Left ventricle myocardium superior (tissue), 1 donor: ENCODE measurements at regions not wholly inside any gene's neighbourhood (a gene's known extent, or its start where the extent isn't known, plus 50 kb on each side); places are given as distances from the start of the nearest gene placed in this dataset.
"Not testable (repeated sequence)": the region's sequence is repeated elsewhere in the genome, so short reads cannot be mapped to it uniquely, and the experiment has no call there.

ENCODE experiments used
- ATAC-seq: fragments of 200-7000 bp; cut with Tn5 transposase; one replicate; pipeline ENCODE4 v1.9.1; 2020; ENCODE audit warnings: mild to moderate bottlenecking, moderate library complexity
- DNase-seq: peaks from one replicate; pipeline ENCODE4 v3.0.0-alpha.2; 2020
- intact Hi-C: fragments of 100-400 bp; cut with micrococcal nuclease; formaldehyde crosslinking; loops from one replicate; pipeline ENCODE4 v1.11.0; 2022
- donor health status: DM: no; HTN: yes; CAD: no; lungs with severe emphysema.

DNA sequence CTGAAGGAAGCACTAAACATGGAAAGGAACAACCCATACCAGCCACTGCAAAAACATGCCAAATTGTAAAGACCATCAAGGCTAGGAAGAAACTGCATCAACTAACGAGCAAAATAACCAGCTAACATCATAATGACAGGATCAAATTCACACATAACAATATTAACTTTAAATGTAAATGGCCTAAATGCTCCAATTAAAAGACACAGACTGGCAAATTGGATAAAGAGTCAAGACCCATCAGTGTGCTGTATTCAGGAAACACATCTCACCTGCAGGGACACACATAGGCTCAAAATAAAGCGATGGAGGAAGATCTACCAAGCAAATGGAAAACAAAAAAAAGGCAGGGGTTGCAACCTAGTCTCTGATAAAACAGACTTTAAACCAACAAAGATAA lies 113.5 kb upstream of the DLG1 start:
- ATAC-seq, DNase-seq, intact Hi-C loops: not testable (repeated sequence)

- intact Hi-C loops, ATAC-seq: not testable (repeated sequence)
These were observed 111.8 kb upstream of the DLG1 start for GRCh38 chr3:197410170-197410569.

GRCh38 chr3:197408177-197408957 lies 110.0 kb upstream of the DLG1 start:
- ATAC-seq, result peak; percentile 67
- no peak for DNase-seq
- intact Hi-C loops, result no loop called here

More at GRCh38 chr3:197410170-197410569, 111.8 kb upstream of the DLG1 start:
- not testable (repeated sequence) for DNase-seq

DNA sequence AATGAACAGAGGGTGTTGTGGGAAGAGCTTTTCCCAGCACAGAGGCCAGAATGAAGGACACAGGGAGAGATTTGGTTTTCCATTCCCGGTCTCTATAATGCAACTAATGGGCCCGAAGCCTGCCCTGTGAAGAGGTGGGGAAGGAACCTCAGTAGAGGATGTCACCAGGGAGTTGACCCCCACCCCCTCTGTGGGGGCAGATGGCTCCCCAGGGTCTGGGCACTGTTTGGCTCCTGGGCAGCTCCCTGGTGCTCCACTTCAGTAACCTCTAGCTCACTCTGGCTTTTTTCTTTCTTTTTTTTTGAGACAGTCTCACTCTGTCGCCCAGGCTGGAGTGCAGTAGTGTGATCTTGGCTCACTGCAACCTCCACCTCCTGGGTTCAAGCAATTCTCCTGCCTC lies 109.1 kb upstream of the DLG1 start:
- ATAC-seq (no peak), DNase-seq (no peak)
- intact Hi-C loops, result no loop called here

DNA sequence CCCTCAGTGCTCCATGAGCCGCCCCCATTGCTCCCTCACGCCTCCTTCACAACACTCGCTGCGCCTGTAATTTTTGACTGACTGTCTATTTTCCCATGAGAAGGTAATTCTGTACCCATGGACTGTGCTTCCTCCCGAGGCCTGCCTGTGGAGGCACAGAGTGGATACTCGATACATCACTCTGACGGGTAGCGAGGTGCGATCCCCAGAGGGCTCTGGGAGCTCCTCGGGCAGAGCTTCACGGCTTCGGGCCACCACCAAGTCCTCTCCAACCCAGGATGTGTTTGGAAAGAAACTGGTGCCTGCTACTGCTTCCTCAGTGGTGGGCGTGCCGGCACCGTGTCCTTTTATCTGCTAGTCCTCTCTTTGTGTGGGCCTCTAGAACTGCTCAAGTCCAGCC lies 108.6 kb upstream of the DLG1 start:
- DNase-seq, result no peak
- ATAC-seq, result no peak
- intact Hi-C loops, result no loop called here

- ATAC-seq (peak; percentile 76), DNase-seq (peak; percentile 62)
- intact Hi-C loops, result no loop called here
These were observed 107.9 kb upstream of the DLG1 start for GRCh38 chr3:197406266-197406665.

GRCh38 chr3:197404754-197405153 lies 106.3 kb upstream of the DLG1 start:
- DNase-seq, result no peak
- intact Hi-C loops, result no loop called here
- ATAC-seq, result peak; percentile 51

GRCh38 chr3:197404030-197404429 lies 105.6 kb upstream of the DLG1 start:
- no peak for ATAC-seq
- DNase-seq, result no peak
- intact Hi-C loops, result no loop called here

DNA sequence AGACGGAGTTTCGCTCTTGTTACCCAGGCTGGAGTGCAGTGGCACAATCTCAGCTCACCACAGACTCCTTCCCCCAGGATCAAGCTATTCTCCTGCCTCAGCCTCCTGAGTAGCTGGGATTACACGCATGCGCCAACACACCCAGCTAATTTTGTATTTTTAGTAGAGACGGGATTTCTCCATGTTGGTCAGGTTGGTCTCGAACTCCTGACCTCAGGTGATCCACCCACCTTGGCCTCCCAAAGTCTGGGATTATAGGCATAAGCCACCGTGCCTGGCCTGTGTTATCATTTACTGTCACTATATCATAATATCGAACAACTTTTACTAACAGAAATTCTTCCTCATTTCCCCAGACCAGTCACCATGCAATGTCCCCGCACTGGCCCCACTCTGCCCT lies 104.0 kb upstream of the DLG1 start:
- ATAC-seq, intact Hi-C loops, DNase-seq: not testable (repeated sequence)

GRCh38 chr3:197399486-197399885 lies 101.1 kb upstream of the DLG1 start:
- intact Hi-C loops, result no loop called here
- DNase-seq, result no peak
- no peak for ATAC-seq

GRCh38 chr3:197398286-197398878 lies 100.0 kb upstream of the DLG1 start:
- ATAC-seq (no peak), DNase-seq (no peak)
- intact Hi-C loops, result no loop called here

DNA sequence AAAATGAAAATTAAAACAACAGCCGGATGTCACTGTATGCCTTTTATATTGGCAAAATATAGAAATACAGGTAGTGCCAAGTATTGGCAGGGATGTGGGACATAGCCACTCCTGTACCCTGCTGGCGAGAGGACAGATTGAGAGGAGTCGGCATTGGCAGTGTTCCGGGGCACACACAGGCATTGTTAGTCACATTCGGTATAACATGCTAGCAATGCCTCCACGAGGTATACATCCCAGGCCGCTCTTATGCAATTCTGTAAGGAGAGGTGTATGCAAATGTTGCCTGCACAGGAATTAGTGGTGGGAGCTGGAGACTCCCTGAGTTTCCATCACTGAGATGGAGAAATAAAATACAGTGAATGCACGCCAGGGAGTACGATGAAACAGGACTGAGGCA lies 99.4 kb upstream of the DLG1 start:
- DNase-seq (no peak), ATAC-seq (no peak)
- intact Hi-C loops, result no loop called here

DNA sequence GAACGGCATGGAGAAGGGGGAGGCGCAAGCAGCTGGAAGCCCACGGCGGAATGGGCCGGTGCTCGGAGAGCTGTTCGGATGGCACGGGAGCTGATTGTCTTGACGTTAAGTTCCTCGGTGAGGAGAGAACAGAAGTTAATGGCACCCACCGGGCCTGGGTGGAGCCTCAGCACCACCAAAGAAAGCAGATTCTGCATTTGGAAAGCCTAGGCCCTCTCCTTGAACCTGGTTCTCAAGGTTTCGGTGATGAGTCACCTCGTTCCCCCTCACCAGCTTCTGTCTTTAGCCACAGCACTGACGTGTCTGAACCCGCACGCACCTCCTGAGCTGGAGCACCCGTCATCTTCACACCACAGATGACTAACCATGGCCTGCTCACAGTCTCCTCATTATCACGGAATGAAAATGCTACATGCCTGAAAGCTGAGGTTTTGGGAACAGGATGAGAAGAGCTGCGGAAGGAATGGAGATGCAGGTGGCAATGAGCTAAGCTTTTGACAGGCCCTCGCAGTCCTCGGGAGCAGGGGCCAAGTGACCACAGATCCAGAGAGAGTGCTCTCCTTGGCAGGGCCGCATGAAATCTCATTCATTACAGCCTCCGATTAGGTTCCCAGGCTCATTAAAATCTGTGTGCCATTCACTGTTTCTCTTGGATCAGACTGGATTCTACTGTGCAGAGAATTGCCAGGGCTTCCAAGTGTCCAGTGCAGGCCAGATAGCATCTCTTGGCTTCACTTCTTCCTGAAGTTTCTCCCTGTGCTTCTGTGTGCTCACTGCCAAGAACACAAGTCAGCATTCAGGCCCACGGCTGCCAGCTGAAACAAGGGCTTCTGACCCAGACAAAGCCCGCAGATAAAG lies 96.3 kb upstream of the DLG1 start:
- intact Hi-C loops, result no loop called here
- peak; percentile 93 for ATAC-seq
- DNase-seq, result peak; percentile 78

GRCh38 chr3:197394126-197394463 lies 95.7 kb upstream of the DLG1 start:
- DNase-seq, intact Hi-C loops, ATAC-seq: not testable (repeated sequence)

DNA sequence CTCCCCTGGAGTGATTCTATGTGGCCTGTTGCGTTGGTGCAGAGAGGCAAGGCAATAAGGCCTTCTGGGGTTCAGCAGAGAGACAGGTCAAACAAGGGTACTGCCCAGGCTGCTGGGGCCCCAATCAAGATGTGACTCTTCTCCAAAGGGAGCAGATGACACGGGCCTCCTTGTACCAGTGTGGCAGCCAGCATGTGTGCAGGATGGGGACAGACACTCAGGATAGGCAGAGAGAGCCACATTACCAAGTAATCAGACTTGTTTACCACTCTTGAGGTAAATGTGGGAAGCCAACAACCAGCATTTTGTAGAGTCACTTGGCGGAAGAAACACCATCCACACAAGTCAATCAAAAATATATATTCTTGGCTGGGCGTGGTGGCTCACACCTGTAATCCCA lies 95.3 kb upstream of the DLG1 start:
- no peak for ATAC-seq
- DNase-seq, result no peak
- intact Hi-C loops, result no loop called here

GRCh38 chr3:197392961-197393360 lies 94.5 kb upstream of the DLG1 start:
- DNase-seq (no peak), ATAC-seq (no peak)
- intact Hi-C loops, result no loop called here

GRCh38 chr3:197381371-197381770 lies 83.0 kb upstream of the DLG1 start:
- ATAC-seq (no peak), DNase-seq (no peak)
- intact Hi-C loops, result no loop called here

- no peak for DNase-seq
- ATAC-seq, result peak; percentile 21
- intact Hi-C loops, result no loop called here
These were observed 82.4 kb upstream of the DLG1 start for GRCh38 chr3:197380786-197381185.

GRCh38 chr3:197378985-197379718 lies 80.7 kb upstream of the DLG1 start:
- no peak for DNase-seq
- intact Hi-C loops, result no loop called here
- no peak for ATAC-seq
